GM23248 (cell line): ENCODE measurements at regions not wholly inside any gene's neighbourhood (a gene's known extent, or its start where the extent isn't known, plus 50 kb on each side); places are given as distances from the start of the nearest gene placed in this dataset.

Experiments
- EZH2 ChIP-seq: fragments of 200-600 bp; sonication (generic); IDR thresholded peaks from 2 replicates; pipeline ENCODE4 v1.6.1; 2018; ENCODE audit warnings: antibody characterized with exemption, mild to moderate bottlenecking; ENCODE audit not compliant: insufficient read depth, poor library complexity, severe bottlenecking
- EZH2phosphoT487 ChIP-seq: fragments of 200-600 bp; sonication (generic); IDR thresholded peaks from 2 replicates; pipeline ENCODE4 v1.6.1; 2018; ENCODE audit warnings: antibody characterized with exemption, moderate library complexity, mild to moderate bottlenecking, low read depth; ENCODE audit not compliant: insufficient read depth

GRCh38 chr11:71369411-71369810 is 78.8 kb downstream of the DHCR7 start:
- TF ChIP-seq EZH2, result no peak
- TF ChIP-seq EZH2phosphoT487, result no peak
